ENCODE measurements at regions not wholly inside any gene's neighbourhood (a gene's known extent, or its start where the extent isn't known, plus 50 kb on each side); places are given as distances from the start of the nearest gene placed in this dataset.

- no peak overlapping the region for H3K4me3 Mint-ChIP-seq
- Histone ChIP-seq H3K9me3 (ENCODE audit: control insufficient read depth in 2 of 2, low read length in 2 of 2) (peaks cover 0 to 7% of the 10 kb centered on the region in 2 experiments), H3K27ac (ENCODE audit: insufficient read depth, low read length, poor library complexity, severe bottlenecking) (no peak overlapping the region), H3K36me3 (ENCODE audit: control insufficient read depth, insufficient read depth, low read length) (no peaks in the 10 kb centered on the region), H3K4me3 (ENCODE audit: low read depth, low read length) (no peak overlapping the region), H3K4me1 (ENCODE audit: control insufficient read depth, insufficient read depth, low read length, poor library complexity, severe bottlenecking) (no peaks in the 10 kb centered on the region), H3K27me3 (ENCODE audit: control insufficient read depth, insufficient read depth, low read length) (no peaks in the 10 kb centered on the region)
- H3K27me3 Mint-ChIP-seq, result peaks cover 5% of the 10 kb centered on the region
- H3K9me3 Mint-ChIP-seq, result peaks cover 0 to 8% (median 0%) of the 10 kb centered on the region in 7 donors
- DNase-seq (peak in 1 of 3 donors; percentile 28), ATAC-seq (ENCODE audit: low read depth in 2 of 2) (no peak)
- H3K4me1 Mint-ChIP-seq, result peaks cover 0 to 3% (median 0%) of the 10 kb centered on the region in 4 donors
- H3K36me3 Mint-ChIP-seq, result no peaks in the 10 kb centered on the region
- H3K27ac Mint-ChIP-seq, result no peak overlapping the region
Measured at GRCh38 chr15:75149867-75150709, 51.6 kb upstream of the C15orf39 start.

GRCh38 chr15:75151214-75152128 lies 50.2 kb upstream of the C15orf39 start:
- Histone ChIP-seq H3K27ac (ENCODE audit: insufficient read depth, low read length, poor library complexity, severe bottlenecking) (no peak overlapping the region), H3K4me3 (ENCODE audit: low read depth, low read length) (no peak overlapping the region), H3K9me3 (ENCODE audit: control insufficient read depth in 2 of 2, low read length in 2 of 2) (no peaks in the 10 kb centered on the region), H3K4me1 (ENCODE audit: control insufficient read depth, insufficient read depth, low read length, poor library complexity, severe bottlenecking) (no peaks in the 10 kb centered on the region), H3K36me3 (ENCODE audit: control insufficient read depth, insufficient read depth, low read length) (no peaks in the 10 kb centered on the region), H3K27me3 (ENCODE audit: control insufficient read depth, insufficient read depth, low read length) (no peaks in the 10 kb centered on the region)
- Mint-ChIP-seq H3K27ac (peak overlapping the region in 1 of 3 donors; percentile 4), H3K4me3 (no peak overlapping the region), H3K4me1 (peaks cover 0 to 3% (median 0%) of the 10 kb centered on the region in 4 donors), H3K36me3 (no peaks in the 10 kb centered on the region), H3K27me3 (peaks cover 5% of the 10 kb centered on the region), H3K9me3 (peaks cover 0 to 8% (median 0%) of the 10 kb centered on the region in 7 donors)
- DNase-seq, result no peak
- ATAC-seq (ENCODE audit: low read depth in 2 of 2), result no peak

All from CD4-positive, CD25-positive, alpha-beta regulatory T cell (primary cell).